Activated T-helper 17 cell treated with anti-CD3 and anti-CD28 coated beads, Interleukin-2, amount 50 U/mL, for 72 hours (primary cell): ENCODE measurements at regions not wholly inside any gene's neighbourhood (a gene's known extent, or its start where the extent isn't known, plus 50 kb on each side); places are given as distances from the start of the nearest gene placed in this dataset.

Experiments used
- ATAC-seq: fragments of 150-1000 bp; cut with Tn5 transposase; replicated peaks from 2 replicates; pipeline ENCODE4 v1.10.0; 2021; ENCODE audit warnings: mild to moderate bottlenecking, moderate library complexity
- H3K27ac Mint-ChIP-seq: one replicate; pipeline ENCODE4 v1.8.0; 2022; ENCODE audit warnings: mixed read lengths
- H3K27me3 Mint-ChIP-seq: one replicate; pipeline ENCODE4 v1.8.0; 2022; ENCODE audit warnings: mixed read lengths
- H3K36me3 Mint-ChIP-seq: one replicate; pipeline ENCODE4 v1.8.0; 2022; ENCODE audit warnings: low read depth, mild to moderate bottlenecking, mixed read lengths
- H3K4me1 Mint-ChIP-seq: one replicate; pipeline ENCODE4 v1.8.0; 2022; ENCODE audit warnings: mixed read lengths
- H3K4me3 Mint-ChIP-seq: one replicate; pipeline ENCODE4 v1.8.0; 2022; ENCODE audit warnings: mild to moderate bottlenecking, mixed read lengths
- H3K9me3 Mint-ChIP-seq: one replicate; pipeline ENCODE4 v1.8.0; 2022; ENCODE audit warnings: mixed read lengths

DNA sequence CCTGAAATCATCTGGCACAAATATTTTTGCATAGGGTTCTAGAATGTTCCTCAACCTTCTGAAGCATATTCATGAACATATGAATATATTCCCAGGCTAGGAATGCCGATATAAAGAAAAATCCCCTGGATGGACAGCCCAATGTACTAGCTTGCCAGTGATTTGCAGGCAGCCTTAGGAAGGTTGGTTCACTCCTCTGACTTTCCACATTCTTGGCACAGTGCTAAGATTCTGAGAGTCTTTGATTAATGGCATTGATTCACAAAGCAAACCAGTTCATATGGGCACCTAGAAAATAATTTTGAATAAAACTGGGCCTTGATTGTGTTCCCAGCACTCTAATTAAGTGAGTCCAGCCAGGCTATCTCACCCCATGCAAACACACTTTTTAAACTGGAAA lies 56.9 kb upstream of the ENPP4 start:
- Mint-ChIP-seq H3K4me1 (no peaks in the 10 kb centered on the region), H3K27me3 (no peaks in the 10 kb centered on the region), H3K27ac (no peak overlapping the region), H3K36me3 (no peaks in the 10 kb centered on the region), H3K4me3 (no peak overlapping the region), H3K9me3 (no peaks in the 10 kb centered on the region)
- no peak for ATAC-seq

DNA sequence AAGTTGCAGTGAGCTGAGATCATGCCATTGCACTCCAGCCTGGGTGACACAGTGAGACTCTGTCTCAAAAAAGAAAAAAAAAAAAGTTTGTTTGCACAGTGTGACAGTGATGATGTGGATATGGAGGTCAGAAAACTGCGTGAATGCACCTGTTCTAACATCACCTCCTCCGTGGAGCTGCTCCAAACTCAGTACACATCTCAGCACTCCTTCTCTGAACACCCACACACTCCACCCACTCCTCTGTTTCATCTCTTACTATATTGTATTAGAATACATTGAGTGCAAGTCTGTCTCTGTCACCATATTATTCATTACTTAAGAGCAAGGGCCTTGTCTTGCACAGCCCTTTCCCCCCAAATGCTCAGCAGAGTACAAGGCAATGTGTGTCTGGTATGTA lies 51.5 kb upstream of the ENPP4 start:
- Mint-ChIP-seq H3K4me1 (no peaks in the 10 kb centered on the region), H3K27me3 (no peaks in the 10 kb centered on the region), H3K9me3 (no peaks in the 10 kb centered on the region), H3K4me3 (no peak overlapping the region), H3K36me3 (no peaks in the 10 kb centered on the region), H3K27ac (peak overlapping the region; percentile 13)
- ATAC-seq = peak; percentile 67

GRCh38 chr6:46079061-46079460 lies 50.7 kb upstream of the ENPP4 start:
- no peaks in the 10 kb centered on the region for H3K27me3 Mint-ChIP-seq
- ATAC-seq = no peak
- H3K27ac Mint-ChIP-seq = no peak overlapping the region
- H3K36me3 Mint-ChIP-seq = no peaks in the 10 kb centered on the region
- H3K4me3 Mint-ChIP-seq = no peak overlapping the region
- no peaks in the 10 kb centered on the region for H3K9me3 Mint-ChIP-seq
- H3K4me1 Mint-ChIP-seq = no peaks in the 10 kb centered on the region
